HG02852 (cell line): ENCODE measurements at regions not wholly inside any gene's neighbourhood (a gene's known extent, or its start where the extent isn't known, plus 50 kb on each side); places are given as distances from the start of the nearest gene placed in this dataset.
"Not testable (repeated sequence)": the region's sequence is repeated elsewhere in the genome, so short reads cannot be mapped to it uniquely, and the experiment has no call there.

Experiments used
- ATAC-seq: cut with Tn5 transposase; IDR thresholded peaks from one replicate; pipeline ENCODE4 v1.9.1; 2021; ENCODE audit warnings: mild to moderate bottlenecking, moderate library complexity; ENCODE audit not compliant: unreplicated experiment

DNA sequence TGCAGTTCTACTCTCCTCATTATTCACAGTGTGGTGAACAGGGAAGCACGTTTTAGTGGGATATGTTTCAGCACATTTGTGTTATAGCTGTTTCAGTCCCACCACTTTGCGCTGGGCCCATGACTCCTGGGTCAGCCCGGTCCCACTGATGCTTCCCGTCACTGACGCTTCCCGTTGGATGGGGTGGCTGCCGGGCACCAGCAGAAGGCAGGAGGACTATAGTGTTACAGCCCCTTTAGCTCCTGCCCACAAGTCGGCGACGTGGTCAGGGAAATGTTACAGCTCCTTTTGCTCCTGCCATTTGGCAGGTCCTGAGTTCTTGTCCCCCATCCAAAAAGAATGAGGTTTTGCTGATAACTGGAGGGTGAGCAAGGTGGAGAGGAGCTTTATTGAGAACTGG lies 732.2 kb downstream of the NR4A2 start:
- no peak for ATAC-seq

DNA sequence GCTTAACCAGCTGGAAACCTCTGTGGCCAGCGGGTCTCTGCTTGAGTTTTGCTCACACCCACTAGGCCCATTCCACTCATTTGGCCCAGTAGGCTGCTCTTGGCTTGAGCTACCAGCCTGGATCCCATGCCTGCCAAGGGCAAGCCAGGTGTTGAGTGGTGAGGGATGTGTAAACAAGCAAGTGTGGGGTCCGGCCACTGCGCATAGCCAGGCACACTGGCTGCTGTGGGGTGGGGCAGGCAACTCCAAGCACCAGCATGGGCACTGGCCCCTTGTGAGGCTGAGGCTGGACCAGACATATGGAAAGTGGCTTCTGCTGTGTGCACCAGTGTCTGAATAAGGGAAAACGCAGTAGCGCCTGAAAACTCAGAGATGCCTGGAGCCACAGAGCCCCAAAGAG lies 732.7 kb downstream of the NR4A2 start:
- ATAC-seq: no peak

DNA sequence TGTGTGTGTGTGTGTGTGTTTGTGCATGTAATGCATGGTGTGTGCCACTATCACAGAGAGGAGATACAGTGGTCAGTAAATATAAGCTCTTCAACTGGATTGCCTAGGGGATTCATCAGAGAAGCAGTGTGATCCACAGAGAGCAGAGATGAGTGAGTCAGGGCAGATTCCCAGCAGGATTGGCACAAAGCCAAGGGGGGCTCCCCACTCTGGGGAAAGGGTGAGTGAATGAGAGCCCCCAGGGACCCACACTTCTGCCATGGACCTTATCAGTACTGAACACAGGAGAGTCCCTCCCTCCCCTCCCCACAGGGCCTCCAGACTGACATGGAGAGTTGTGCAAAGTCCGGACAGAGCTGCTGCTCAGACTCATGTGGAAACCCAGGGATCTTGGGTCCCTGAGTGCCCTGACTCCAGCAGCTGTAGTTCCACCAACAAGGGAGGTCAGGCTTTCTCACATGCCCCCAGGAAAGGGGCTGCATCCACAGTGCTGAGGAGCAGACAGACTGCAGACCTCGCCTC lies 748.8 kb downstream of the NR4A2 start:
- ATAC-seq: no peak

DNA sequence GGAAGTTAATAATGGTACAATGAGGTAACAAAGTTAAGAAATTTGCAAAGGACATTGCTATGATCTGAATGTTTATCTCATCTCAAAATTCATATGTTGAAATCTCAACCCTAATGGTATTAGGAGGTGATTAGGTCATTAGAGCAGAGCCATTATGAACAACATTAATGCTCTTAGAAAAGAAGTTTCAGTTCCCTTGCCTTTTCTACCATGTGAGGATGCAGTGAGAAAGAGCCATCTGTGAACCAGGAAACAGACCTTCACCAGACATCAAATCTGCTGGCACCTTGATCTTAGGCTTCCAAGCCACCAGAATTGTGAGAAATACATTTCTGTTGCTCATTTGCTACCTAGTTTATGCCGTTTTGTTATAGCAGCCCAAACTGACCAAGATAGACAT lies 757.6 kb downstream of the NR4A2 start:
- no peak for ATAC-seq

DNA sequence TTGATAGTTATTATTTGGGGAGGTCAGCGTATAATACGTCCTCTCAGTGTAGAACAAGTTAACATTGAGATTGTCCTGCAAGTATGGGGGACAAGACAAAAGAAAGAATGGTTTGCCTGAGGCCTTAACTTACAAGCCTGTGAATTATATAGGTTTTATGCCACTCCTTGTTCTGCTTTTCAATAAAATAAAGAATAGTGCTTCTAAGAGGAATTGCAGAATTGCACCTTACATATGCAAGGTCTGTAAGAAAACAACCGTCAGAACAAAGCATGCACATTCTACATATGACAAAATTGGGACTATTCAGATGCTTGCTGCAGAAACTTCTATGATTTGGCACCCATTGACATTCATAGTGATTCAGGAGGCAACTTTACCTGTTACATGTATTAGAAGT lies 785.0 kb downstream of the NR4A2 start:
- ATAC-seq: no peak

DNA sequence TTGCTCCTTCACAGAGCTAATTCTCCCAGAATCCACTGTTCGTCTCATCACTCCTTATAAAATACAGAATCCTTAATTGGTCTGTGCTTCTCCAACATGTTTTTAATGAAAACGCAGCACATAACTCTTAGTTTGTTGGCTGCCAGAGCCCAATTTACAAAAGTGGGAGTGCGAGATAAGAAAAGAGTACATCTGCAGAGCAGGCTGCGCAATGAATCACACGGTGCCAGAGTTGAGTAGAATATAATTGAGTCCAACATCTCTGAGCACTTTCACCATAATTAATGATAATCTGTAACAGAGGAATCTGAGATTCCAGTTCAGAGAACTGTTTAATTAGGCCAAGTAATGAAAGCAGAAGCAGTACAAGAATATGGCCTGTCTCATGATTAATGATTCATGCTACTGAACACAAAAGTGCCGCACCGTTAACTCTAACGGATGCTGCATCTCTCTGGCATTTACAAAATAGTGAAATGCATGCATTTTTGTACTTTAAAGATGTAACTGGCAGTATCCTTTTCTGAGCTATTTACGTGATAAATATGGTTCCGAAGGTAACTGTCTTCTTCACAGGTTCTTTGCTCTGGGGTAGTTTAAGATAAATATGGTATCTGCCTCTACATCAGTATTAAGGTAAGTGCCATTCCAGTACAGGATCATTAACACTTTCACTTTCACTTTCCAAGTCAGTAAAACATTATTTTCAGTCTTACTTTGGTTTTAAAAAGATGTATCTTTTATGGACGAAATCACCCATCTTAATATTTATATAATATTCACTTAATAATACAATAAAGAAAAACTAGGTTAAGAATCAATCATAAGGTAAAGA lies 785.6 kb downstream of the NR4A2 start:
- ATAC-seq: no peak

DNA sequence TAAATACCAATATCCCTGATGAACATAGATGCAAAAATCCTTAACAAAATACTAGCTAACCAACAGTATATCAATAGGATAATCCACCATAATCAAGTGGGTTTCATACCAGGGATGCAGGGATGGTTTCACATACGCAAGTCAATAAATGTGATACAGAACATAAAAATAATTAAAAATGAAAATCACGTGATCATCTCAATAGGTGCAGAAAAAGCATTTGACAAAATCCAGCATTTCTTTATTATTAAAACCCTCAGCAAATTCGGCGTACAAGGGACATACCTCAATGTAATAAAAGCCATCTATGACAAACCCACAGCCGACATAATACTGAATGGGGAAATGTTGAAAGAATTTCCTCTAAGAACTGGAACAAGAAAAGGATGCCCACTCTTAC lies 793.5 kb downstream of the NR4A2 start:
- ATAC-seq: not testable (repeated sequence)

DNA sequence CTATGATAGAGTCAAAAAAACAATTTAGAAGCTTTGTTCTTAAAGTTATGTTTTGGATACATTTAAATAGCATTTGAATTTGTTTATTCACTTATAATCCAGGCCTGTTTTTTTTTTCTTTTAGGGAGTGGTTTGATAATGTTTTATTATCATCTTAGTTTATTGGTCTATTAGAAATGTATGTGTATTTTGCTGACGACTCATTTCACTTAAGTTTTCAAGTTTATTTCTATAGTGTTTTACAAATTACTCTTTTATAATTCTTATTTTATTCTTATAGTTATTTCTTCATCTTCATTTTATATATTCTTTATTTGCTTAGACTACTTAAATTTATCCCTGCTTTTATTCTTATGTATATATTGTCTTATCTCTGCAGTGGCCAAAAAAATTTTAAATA lies 804.5 kb downstream of the NR4A2 start:
- no peak for ATAC-seq

DNA sequence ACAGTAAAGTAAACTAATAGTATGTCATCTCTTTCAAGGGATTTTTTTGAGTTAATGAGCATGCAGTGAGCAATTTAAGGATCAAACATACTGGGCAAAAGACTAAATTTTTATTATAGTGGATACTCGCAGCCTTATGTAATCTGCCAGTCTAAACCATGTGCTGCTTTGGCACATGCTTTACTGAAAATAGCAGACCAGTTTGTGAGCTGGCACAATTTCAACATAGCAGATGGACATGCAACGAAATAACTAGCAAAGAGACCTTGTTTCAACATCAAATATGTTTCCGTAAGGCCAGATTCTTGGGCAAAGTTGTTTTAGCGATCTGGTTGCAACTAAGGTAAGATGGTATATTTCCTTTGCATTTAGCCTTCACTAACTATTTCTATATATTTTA lies 807.3 kb downstream of the NR4A2 start:
- no peak for ATAC-seq

DNA sequence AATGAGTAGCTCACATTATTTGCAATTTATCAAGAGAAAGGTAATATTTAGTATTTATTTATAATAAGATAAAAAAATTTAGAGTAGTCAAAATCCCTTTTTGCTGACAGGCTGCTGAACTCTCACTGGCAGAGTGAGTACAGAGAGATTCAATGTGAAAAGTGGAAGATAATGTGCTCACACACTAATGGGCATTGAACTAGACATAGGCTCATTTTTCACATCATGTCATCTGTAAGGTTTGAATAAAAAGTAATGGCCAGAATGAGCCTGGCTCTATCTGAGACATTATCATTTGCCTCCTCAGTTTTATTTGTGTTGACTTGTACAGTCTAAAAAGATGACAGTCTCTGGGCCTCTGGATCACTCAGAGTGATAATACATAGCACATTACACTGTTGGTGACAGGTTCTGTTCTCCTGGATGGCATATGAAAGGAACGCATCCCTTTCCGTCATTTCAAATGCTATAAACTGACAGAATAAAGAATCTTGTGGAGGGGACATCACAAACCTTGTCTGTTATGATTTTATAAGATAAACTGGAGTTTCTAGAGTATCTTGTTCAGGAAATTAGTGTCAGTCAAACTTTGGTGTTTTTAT lies 812.9 kb downstream of the NR4A2 start:
- no peak for ATAC-seq

DNA sequence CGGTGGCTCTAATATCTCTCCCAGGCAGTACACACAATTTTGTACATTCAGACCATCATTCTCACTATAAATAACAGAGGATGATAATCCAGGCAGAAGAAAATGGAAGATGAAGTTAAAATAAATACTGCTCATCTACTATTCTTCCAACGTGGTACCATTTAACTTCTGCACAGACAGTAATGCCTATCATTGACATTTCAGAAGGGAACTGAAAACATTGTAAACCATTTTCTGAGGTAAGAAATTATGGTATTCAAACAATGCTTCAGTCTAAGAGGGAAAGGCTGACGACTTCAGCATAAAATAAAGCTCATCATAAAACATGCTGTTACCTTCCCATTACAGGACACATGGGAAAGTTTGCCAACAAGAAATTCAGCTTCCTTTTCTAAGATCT lies 814.4 kb downstream of the NR4A2 start:
- ATAC-seq: no peak

DNA sequence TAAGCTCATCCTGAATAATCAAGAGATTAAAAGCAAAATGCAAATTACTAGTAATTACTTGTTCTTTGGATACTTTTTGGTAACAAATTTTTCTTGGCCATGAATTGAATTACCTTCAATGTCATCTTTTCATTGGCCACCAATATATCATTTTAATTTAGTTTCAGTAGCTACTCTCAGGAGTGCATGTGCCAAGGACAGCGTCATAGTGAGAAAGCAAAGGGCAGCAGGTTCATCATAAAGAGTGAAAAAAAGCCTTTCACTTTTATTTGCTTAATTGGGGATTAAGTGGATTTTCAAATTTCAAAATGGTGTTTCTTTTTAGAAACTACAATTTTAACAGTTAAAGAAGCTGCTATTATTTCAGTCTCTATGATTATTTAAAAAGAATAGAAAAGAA lies 815.2 kb downstream of the NR4A2 start:
- ATAC-seq: no peak

DNA sequence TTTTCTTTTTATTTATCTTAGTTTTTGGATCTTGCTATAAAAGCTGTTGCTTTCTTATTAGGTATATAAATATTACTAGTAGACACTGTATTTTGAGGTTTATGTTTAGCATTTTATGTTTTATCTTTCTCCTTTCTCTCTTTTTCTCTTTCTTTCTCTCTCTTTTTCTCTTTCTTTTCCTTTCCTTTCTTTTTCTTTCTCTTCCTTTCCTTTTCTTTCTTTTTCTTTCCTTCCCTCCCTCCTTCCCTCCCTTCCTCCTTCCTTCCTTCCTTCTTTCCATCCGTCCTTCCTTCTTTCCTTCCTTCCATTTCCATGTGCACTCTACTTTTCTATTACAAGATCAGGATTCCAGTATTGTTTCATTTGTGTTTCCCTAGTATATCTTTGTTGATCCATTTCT lies 814.8 kb downstream of the KCNJ3 start:
- no peak for ATAC-seq

DNA sequence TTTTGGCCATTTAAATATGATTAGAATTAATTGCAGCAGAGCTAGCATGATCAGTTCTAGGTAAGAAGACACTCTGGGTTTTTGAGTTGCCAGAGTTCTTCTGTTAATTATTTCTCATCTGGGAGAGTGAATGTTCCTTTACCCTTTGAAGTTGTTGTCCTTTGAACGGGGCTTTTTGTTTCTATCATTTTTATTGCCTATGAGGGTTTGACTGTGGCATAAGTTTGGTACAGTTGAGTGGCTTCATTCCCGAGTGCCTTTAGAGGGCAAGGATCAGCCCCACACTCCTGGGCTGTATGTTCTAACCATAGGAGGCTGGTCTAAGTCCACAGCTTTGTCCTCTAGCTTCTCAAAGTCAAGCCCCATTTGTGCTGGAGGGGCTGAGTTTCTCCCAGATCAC lies 804.3 kb downstream of the KCNJ3 start:
- ATAC-seq: no peak

DNA sequence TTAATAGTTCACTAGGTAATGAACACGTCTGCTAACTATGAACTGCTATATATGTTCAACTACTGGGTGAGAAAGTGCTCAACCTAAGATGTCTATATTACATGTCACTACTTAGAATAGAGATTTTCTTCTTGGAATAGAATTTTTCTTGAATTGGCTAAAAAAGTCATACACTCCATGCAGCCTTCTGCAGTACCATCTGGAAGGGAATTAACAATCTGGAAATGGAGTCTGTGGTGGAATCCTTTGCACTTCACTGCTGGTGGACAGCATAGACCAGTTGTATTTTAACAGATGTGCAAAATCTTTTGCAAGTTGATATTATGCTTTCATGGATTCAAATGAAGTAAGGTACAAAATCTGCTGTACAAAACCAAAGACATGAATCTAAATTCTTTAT lies 799.6 kb downstream of the KCNJ3 start:
- ATAC-seq: no peak

DNA sequence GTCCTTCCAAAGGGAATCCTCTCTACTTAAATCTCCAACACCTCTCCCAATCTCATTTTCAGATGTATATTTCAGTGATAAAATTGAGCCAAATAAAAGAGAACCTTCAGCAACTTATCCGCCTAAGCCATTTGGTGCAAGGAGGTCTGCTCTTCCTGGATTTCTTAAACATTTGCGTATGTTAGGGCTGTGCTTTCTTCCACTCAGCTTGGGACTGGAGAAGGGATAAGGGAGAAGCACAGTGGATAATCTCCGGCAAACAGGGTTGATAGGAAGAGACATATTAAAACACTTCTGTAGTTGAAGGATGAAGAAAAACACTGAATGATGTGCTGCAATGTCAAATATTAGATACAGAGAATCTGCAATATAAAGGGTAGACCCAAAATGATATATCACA lies 796.2 kb downstream of the KCNJ3 start:
- ATAC-seq: no peak

DNA sequence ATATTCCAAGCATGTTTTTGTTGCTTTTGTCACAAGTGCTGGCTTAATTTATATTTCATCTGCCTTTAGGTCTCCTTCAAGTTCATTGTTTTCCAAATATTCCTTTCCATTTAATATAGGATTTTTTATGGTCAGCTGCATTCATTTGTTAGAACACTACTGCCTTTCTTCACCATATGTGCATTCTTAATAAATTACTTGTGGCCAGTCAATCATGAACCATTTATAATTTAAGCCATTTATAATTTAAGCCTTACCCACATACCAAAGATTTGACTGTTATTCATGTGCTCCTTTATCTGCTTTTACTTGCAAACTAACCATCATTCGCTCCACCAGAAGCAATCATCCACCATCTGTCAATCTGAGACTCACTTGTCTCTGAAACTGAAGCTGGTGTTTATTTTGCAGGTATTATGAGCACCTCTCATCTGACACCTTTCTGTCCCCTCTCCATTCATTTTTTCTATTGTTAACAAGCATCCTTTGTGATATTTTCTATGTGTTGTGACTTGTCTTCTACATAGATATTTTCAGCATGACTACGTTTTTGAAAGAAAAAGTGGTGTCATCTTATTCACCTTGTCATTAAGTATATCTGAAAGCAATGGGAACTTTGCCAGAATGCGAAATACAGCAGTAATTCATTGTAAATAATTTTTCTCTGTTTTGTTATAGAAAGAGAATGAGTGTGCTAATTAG lies 786.8 kb downstream of the KCNJ3 start:
- no peak for ATAC-seq

DNA sequence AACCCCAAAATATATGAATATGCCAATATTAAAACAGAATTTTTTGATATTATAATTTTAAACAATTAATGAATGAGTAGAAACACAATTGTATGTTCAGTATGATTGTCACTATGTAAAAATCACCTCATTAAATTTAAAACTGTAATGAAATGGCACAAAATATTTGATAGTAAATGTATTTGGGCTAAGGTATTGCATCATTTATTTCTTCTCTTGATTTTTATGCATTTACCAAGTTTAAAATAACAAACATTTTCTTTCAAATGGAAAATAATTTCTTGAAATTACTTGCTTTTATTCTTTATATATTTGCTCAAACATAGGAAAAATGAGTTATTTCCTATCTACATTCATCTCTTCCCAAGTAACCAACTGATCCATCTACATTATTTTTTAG lies 782.6 kb downstream of the KCNJ3 start:
- no peak for ATAC-seq

DNA sequence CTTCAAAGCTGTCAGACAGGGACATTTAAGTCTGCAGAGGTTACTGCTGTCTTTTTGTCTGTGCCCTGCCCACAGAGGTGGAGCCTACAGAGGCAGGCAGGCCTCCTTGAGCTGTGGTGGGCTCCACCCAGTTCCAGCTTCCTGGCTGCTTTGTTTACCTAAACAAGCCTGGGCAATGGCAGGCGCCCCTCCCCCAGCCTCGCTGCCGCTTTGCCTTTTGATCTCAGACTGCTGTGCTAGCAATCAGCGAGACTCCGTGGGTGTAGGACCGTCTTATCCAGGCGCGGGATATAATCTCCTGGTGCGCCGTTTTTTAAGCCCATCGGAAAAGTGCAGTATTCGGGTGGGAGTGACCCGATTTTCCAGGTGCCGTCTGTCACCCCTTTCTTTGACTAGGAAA lies 773.5 kb downstream of the KCNJ3 start:
- ATAC-seq: not testable (repeated sequence)

DNA sequence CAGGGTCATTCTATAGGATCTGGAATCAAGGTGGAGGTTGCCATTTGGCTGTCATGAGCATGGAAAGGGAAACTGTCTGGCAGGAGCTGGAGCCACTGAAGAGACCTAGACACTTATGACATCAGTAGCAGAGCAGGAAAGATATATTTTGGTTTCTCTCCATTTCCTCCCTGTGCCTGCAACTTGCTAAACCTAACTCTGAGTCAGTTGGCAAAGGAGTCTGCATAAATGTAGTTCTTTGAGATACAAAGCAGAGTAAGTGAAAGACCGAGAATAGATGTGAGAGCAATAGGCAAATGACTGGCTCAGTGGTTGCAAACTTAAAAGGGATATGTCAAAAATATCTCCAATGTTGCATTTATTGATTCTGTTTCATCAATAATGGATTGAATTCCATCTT lies 757.7 kb downstream of the KCNJ3 start:
- no peak for ATAC-seq

DNA sequence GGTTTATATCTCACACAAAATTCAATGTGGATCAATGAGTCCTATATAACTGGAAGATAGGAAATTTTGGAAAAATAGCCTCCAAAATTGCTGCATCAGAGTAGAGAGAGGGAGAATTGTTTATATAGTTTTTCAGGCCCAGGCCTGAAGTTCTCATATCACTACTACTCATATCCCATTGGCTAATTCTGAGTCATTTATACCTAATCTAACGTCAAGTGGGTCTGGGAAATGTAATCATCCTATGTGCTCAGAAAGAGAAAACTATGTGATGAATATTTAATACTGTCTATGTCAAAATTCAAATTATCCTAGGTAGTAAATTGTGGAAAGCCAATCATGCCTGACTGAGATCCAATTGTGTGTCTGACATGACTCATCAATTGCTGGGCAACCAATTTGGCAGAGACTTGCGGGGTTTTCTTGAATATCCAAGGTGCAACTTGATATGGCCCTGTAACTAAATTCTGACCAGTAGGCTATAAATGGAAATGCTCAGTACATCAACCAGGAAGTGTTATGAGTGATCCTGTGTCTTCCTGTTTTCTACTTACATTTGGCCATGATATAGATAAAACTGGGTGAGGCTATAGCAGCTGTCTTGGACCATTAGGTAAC lies 744.4 kb downstream of the KCNJ3 start:
- no peak for ATAC-seq

DNA sequence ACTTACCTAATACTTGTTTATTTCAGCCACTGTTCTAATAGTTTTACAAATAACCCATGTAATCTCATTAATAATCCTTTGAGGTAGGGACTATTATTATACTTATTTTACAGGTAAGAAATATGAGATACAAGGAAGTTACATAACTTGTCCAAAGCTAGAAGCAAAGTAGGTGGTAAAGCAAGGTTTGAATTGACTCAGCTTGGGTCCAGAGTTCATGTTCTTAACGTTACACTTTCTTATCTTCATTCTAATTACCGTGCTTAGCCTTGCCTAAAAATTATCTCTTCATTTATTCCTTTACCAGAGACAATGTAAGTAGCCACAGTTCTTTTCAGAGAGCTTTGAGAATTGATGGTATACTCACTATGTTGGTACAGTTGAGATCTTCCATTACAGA lies 743.6 kb downstream of the KCNJ3 start:
- no peak for ATAC-seq
